SK-N-SH (cell line): ENCODE measurements at regions not wholly inside any gene's neighbourhood (a gene's known extent, or its start where the extent isn't known, plus 50 kb on each side); places are given as distances from the start of the nearest gene placed in this dataset.

Experiments
- CTCF ChIP-seq: fragments of 200-600 bp; sonication (generic); IDR thresholded peaks from 2 replicates; pipeline ENCODE4 v1.6.1; 2017; ENCODE audit warnings: antibody characterized with exemption, mild to moderate bottlenecking, moderate library complexity
- EP300 ChIP-seq, 2 experiments: IDR thresholded peaks; 2 replicates each; pipeline versions ENCODE4 v1.4.0 to v1.6.1; 2012; ENCODE audit warnings: borderline replicate concordance in 1 of 2, low read depth in 1 of 2, low read length in 1 of 2
- EZH2phosphoT487 ChIP-seq: fragments of 200-600 bp; sonication (generic); IDR thresholded peaks from 2 replicates; pipeline ENCODE4 v1.6.1; 2017; ENCODE audit warnings: low read depth, mixed run types, mild to moderate bottlenecking, antibody characterized with exemption, moderate library complexity, borderline replicate concordance
- NFIC ChIP-seq: IDR thresholded peaks from 2 replicates; pipeline ENCODE4 v1.4.0; 2012; ENCODE audit warnings: borderline replicate concordance
- POLR2AphosphoS5 ChIP-seq: IDR thresholded peaks from 2 replicates; pipeline ENCODE4 v1.6.1; 2012; ENCODE audit warnings: low read depth, low read length
- RCOR1 ChIP-seq: fragments of 150-350 bp; IDR thresholded peaks from 2 replicates; pipeline ENCODE4 v1.6.1; 2017; ENCODE audit warnings: antibody characterized with exemption, low read length
- REST ChIP-seq: IDR thresholded peaks from 2 replicates; pipeline ENCODE4 v1.6.1; 2012; ENCODE audit warnings: mild to moderate bottlenecking, low read depth, low read length, moderate library complexity
- SMC3 ChIP-seq: IDR thresholded peaks from 2 replicates; pipeline ENCODE4 v1.6.1; 2012; ENCODE audit warnings: low read depth, low read length, improper control_type of control experiment
- TCF12 ChIP-seq: IDR thresholded peaks from 2 replicates; pipeline ENCODE4 v1.4.0; 2012
- TEAD4 ChIP-seq: IDR thresholded peaks from 2 replicates; pipeline ENCODE4 v1.4.0; 2012; ENCODE audit warnings: mild to moderate bottlenecking, borderline replicate concordance; ENCODE audit not compliant: insufficient read depth
- YY1 ChIP-seq: IDR thresholded peaks from 2 replicates; pipeline ENCODE4 v1.4.0; 2012; ENCODE audit warnings: low read depth, mild to moderate bottlenecking

GRCh38 chr17:72250206-72250605 is 129.4 kb downstream of the SOX9 start:
- TF ChIP-seq RCOR1 (no peak), NFIC (no peak), CTCF (no peak), SMC3 (no peak), REST (no peak), YY1 (no peak), EZH2phosphoT487 (no peak), EP300 (IDR thresholded peaks at IDR 0.05; ENCODE audit: borderline replicate concordance in 1 of 2, low read depth in 1 of 2, low read length in 1 of 2) (no peak), TEAD4 (no peak), TCF12 (no peak), POLR2AphosphoS5 (no peak)
